ENCODE measurements at regions not wholly inside any gene's neighbourhood (a gene's known extent, or its start where the extent isn't known, plus 50 kb on each side); places are given as distances from the start of the nearest gene placed in this dataset.

- ATAC-seq, result no peak
- no peak for TF ChIP-seq ZNF8 (CRISPR knock-in tag; IDR thresholded peaks at IDR 0.05)
- no peak for TF ChIP-seq OSR1 (CRISPR knock-in tag; IDR thresholded peaks at IDR 0.05)
- TF ChIP-seq, protein P1, sequence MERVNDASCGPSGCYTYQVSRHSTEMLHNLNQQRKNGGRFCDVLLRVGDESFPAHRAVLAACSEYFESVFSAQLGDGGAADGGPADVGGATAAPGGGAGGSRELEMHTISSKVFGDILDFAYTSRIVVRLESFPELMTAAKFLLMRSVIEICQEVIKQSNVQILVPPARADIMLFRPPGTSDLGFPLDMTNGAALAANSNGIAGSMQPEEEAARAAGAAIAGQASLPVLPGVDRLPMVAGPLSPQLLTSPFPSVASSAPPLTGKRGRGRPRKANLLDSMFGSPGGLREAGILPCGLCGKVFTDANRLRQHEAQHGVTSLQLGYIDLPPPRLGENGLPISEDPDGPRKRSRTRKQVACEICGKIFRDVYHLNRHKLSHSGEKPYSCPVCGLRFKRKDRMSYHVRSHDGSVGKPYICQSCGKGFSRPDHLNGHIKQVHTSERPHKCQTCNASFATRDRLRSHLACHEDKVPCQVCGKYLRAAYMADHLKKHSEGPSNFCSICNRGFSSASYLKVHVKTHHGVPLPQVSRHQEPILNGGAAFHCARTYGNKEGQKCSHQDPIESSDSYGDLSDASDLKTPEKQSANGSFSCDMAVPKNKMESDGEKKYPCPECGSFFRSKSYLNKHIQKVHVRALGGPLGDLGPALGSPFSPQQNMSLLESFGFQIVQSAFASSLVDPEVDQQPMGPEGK (CRISPR knock-in tag; IDR thresholded peaks at IDR 0.05; ENCODE audit: borderline replicate concordance), result no peak
- TF ChIP-seq ARNTL (CRISPR knock-in tag; IDR thresholded peaks at IDR 0.05; ENCODE audit: borderline replicate concordance, low read depth), result no peak
- TF ChIP-seq GLIS3 (CRISPR knock-in tag; IDR thresholded peaks at IDR 0.05), result no peak
- no peak for TF ChIP-seq PPARA (CRISPR knock-in tag; IDR thresholded peaks at IDR 0.05; ENCODE audit: borderline replicate concordance)
- no peak for TF ChIP-seq TSHZ2 (CRISPR knock-in tag; IDR thresholded peaks at IDR 0.05)
- TF ChIP-seq, protein P2, sequence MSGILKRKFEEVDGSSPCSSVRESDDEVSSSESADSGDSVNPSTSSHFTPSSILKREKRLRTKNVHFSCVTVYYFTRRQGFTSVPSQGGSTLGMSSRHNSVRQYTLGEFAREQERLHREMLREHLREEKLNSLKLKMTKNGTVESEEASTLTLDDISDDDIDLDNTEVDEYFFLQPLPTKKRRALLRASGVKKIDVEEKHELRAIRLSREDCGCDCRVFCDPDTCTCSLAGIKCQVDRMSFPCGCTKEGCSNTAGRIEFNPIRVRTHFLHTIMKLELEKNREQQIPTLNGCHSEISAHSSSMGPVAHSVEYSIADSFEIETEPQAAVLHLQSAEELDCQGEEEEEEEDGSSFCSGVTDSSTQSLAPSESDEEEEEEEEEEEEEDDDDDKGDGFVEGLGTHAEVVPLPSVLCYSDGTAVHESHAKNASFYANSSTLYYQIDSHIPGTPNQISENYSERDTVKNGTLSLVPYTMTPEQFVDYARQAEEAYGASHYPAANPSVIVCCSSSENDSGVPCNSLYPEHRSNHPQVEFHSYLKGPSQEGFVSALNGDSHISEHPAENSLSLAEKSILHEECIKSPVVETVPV (CRISPR knock-in tag; IDR thresholded peaks at IDR 0.05), result no peak
- TF ChIP-seq BACH2 (CRISPR knock-in tag; IDR thresholded peaks at IDR 0.05; ENCODE audit: borderline replicate concordance), result no peak
- no peak for TF ChIP-seq ZNF70 (CRISPR knock-in tag; IDR thresholded peaks at IDR 0.05)
- no peak for TF ChIP-seq ZFP3 (CRISPR knock-in tag; IDR thresholded peaks at IDR 0.05)
- no peak for TF ChIP-seq CSDC2 (CRISPR knock-in tag; IDR thresholded peaks at IDR 0.05)
- TF ChIP-seq TCF4 (CRISPR knock-in tag; IDR thresholded peaks at IDR 0.05; ENCODE audit: borderline replicate concordance), result no peak
- TF ChIP-seq ISL1 (CRISPR knock-in tag; IDR thresholded peaks at IDR 0.05), result no peak
- no peak for TF ChIP-seq CREB5 (CRISPR knock-in tag; IDR thresholded peaks at IDR 0.05; ENCODE audit: low read depth)
- no peak for TF ChIP-seq ZNF565 (CRISPR knock-in tag; conservative IDR thresholded peaks at IDR 0.05; ENCODE audit: low read depth)
These were observed 221.0 kb upstream of the FOXD3 start for GRCh38 chr1:63101336-63101735.

DNA sequence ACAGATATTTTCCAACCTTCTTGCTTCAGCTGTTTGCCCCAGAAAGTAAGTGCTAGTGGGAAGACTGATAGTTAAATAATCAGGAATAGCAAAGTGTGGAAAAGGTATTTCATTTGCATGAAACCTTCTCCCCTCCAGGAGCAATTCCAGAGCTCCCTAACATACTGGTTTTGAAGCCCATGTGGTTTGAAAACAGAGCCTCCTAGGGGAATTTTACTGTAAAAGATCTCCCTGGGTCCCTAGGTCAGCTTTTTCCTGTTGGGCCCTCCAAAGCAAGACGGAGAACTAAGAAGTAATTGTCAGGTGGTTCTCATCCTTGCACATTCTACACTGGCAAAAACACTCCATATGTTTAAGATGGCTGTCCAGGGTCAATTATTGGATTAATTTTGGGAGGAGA, 218.7 kb upstream of the FOXD3 start:
- TF ChIP-seq ISL1 (CRISPR knock-in tag; IDR thresholded peaks at IDR 0.05), result no peak
- TF ChIP-seq RARB (CRISPR knock-in tag; IDR thresholded peaks at IDR 0.05), result no peak
- TF ChIP-seq ARNTL (CRISPR knock-in tag; IDR thresholded peaks at IDR 0.05; ENCODE audit: borderline replicate concordance, low read depth), result no peak
- no peak for TF ChIP-seq ZNF8 (CRISPR knock-in tag; IDR thresholded peaks at IDR 0.05)
- no peak for TF ChIP-seq BACH2 (CRISPR knock-in tag; IDR thresholded peaks at IDR 0.05; ENCODE audit: borderline replicate concordance)
- TF ChIP-seq GLIS3 (CRISPR knock-in tag; IDR thresholded peaks at IDR 0.05), result no peak
- no peak for TF ChIP-seq TCF4 (CRISPR knock-in tag; IDR thresholded peaks at IDR 0.05; ENCODE audit: borderline replicate concordance)
- no peak for TF ChIP-seq ZFP3 (CRISPR knock-in tag; IDR thresholded peaks at IDR 0.05)
- no peak for TF ChIP-seq CSDC2 (CRISPR knock-in tag; IDR thresholded peaks at IDR 0.05)
- no peak for TF ChIP-seq OSR1 (CRISPR knock-in tag; IDR thresholded peaks at IDR 0.05)
- TF ChIP-seq ZC3H10 (CRISPR knock-in tag; IDR thresholded peaks at IDR 0.05), result no peak
- TF ChIP-seq, protein P3, sequence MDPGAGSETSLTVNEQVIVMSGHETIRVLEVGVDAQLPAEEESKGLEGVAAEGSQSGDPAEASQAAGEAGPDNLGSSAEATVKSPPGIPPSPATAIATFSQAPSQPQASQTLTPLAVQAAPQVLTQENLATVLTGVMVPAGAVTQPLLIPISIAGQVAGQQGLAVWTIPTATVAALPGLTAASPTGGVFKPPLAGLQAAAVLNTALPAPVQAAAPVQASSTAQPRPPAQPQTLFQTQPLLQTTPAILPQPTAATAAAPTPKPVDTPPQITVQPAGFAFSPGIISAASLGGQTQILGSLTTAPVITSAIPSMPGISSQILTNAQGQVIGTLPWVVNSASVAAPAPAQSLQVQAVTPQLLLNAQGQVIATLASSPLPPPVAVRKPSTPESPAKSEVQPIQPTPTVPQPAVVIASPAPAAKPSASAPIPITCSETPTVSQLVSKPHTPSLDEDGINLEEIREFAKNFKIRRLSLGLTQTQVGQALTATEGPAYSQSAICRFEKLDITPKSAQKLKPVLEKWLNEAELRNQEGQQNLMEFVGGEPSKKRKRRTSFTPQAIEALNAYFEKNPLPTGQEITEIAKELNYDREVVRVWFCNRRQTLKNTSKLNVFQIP (CRISPR knock-in tag; IDR thresholded peaks at IDR 0.05; ENCODE audit: borderline replicate concordance, low read depth), result no peak
- TF ChIP-seq, protein P1 (CRISPR knock-in tag; IDR thresholded peaks at IDR 0.05; ENCODE audit: borderline replicate concordance), result no peak
- TF ChIP-seq ZNF70 (CRISPR knock-in tag; IDR thresholded peaks at IDR 0.05), result no peak
- no peak for TF ChIP-seq ZFP30 (CRISPR knock-in tag; IDR thresholded peaks at IDR 0.05)
- TF ChIP-seq ESRRG (CRISPR knock-in tag; IDR thresholded peaks at IDR 0.05), result no peak
- TF ChIP-seq SNAI2 (CRISPR knock-in tag; IDR thresholded peaks at IDR 0.05), result no peak
- no peak for TF ChIP-seq CREB5 (CRISPR knock-in tag; IDR thresholded peaks at IDR 0.05; ENCODE audit: low read depth)
- no peak for TF ChIP-seq TOX (CRISPR knock-in tag; IDR thresholded peaks at IDR 0.05; ENCODE audit: borderline replicate concordance)
- no peak for ATAC-seq
